Neural cell (in vitro differentiated cells): ENCODE measurements at regions not wholly inside any gene's neighbourhood (a gene's known extent, or its start where the extent isn't known, plus 50 kb on each side); places are given as distances from the start of the nearest gene placed in this dataset.

Experiments
- H2AFZ ChIP-seq: fragments of 200-600, 300-800 bp; sonication (generic), shearing (Covaris generic); 2 replicates; pipeline ENCODE4 v1.6.0; 2014; ENCODE audit warnings: low read depth, mild to moderate bottlenecking, antibody characterized with exemption, low read length, moderate library complexity
- H3F3A ChIP-seq: fragments of 200-600 bp; shearing (Covaris generic); 2 replicates; pipeline ENCODE4 v1.6.1; 2016; ENCODE audit warnings: mild to moderate bottlenecking, moderate library complexity, mixed read lengths, antibody characterized with exemption, low read length; ENCODE audit not compliant: insufficient read depth, poor library complexity, severe bottlenecking
- H3K27ac ChIP-seq: fragments of 200-600, 300-800 bp; sonication (generic), shearing (Covaris generic); 2 replicates; pipeline ENCODE4 v1.5.1; 2014; ENCODE audit warnings: mild to moderate bottlenecking, low read length, moderate library complexity
- H3K27me3 ChIP-seq: fragments of 300-800, 200-600 bp; sonication (generic), shearing (Covaris generic); 2 replicates; pipeline ENCODE4 v1.6.0; 2014; ENCODE audit warnings: mild to moderate bottlenecking, low read depth, low read length, moderate library complexity; ENCODE audit not compliant: insufficient read depth
- H3K36me3 ChIP-seq: fragments of 300-800, 200-600 bp; sonication (generic), shearing (Covaris generic); 2 replicates; pipeline ENCODE4 v1.5.1; 2014; ENCODE audit warnings: mild to moderate bottlenecking, antibody characterized with exemption, low read length, moderate library complexity; ENCODE audit not compliant: insufficient read depth
- H3K4me2 ChIP-seq: fragments of 300-800, 200-600 bp; sonication (generic), shearing (Covaris generic); 2 replicates; pipeline ENCODE4 v1.6.0; 2014; ENCODE audit warnings: mild to moderate bottlenecking, low read length
- H3K4me3 ChIP-seq: fragments of 300-800, 200-600 bp; sonication (generic), shearing (Covaris generic); 2 replicates; pipeline ENCODE4 v1.5.1; 2014; ENCODE audit warnings: mild to moderate bottlenecking, low read length, moderate library complexity
- H3K79me2 ChIP-seq: fragments of 200-600 bp; shearing (Covaris generic); replicated peaks from 2 replicates; pipeline ENCODE4 v1.6.0; 2014; ENCODE audit warnings: mild to moderate bottlenecking, low read length, moderate library complexity; ENCODE audit not compliant: insufficient read depth
- H3K9ac ChIP-seq: fragments of 300-800, 200-600 bp; sonication (generic), shearing (Covaris generic); 2 replicates; pipeline ENCODE4 v1.6.1; 2016; ENCODE audit warnings: mild to moderate bottlenecking, low read length, mixed read lengths
- H3K9me2 ChIP-seq: fragments of 200-600 bp; shearing (Covaris generic); 2 replicates; pipeline ENCODE4 v1.6.1; 2016; ENCODE audit warnings: mild to moderate bottlenecking, low read length, mixed read lengths; ENCODE audit not compliant: insufficient read depth
- H3K9me3 ChIP-seq: fragments of 200-600, 300-800 bp; sonication (generic), shearing (Covaris generic); 2 replicates; pipeline ENCODE4 v1.6.1; 2016; ENCODE audit warnings: mild to moderate bottlenecking, mixed run types, low read length, moderate library complexity, mixed read lengths
- H4K20me1 ChIP-seq: fragments of 200-600 bp; shearing (Covaris generic); 2 replicates; pipeline ENCODE4 v1.6.1; 2016; ENCODE audit warnings: mild to moderate bottlenecking, mixed run types; ENCODE audit not compliant: insufficient read depth
- CTCF ChIP-seq: fragments of 450-650 bp; IDR thresholded peaks from 2 replicates; pipeline ENCODE4 v1.5.1; 2014; ENCODE audit warnings: antibody characterized with exemption, mild to moderate bottlenecking, moderate library complexity; ENCODE audit not compliant: poor library complexity, severe bottlenecking
- EP300 ChIP-seq: fragments of 450-650 bp; conservative IDR thresholded peaks from 2 replicates; pipeline ENCODE4 v1.6.1; 2014; ENCODE audit warnings: antibody characterized with exemption, mild to moderate bottlenecking, moderate library complexity; ENCODE audit not compliant: poor library complexity, severe bottlenecking
- EZH2 ChIP-seq: fragments of 200-600, 300-800 bp; shearing (Covaris generic), sonication (generic); IDR thresholded peaks from 2 replicates; pipeline ENCODE4 v1.6.1; 2014; ENCODE audit warnings: antibody characterized with exemption, low read length, borderline replicate concordance, mild to moderate bottlenecking; ENCODE audit not compliant: insufficient read depth, poor library complexity, severe bottlenecking
- MXI1 ChIP-seq: fragments of 450-650 bp; conservative IDR thresholded peaks from 2 replicates; pipeline ENCODE4 v1.6.1; 2014; ENCODE audit warnings: antibody characterized with exemption, mild to moderate bottlenecking; ENCODE audit not compliant: poor library complexity, severe bottlenecking
- POLR2AphosphoS5 ChIP-seq: IDR thresholded peaks from 2 replicates; pipeline ENCODE4 v1.6.1; 2012
- RAD21 ChIP-seq: fragments of 450-650 bp; conservative IDR thresholded peaks from 2 replicates; pipeline ENCODE4 v1.6.1; 2014; ENCODE audit warnings: antibody characterized with exemption, mild to moderate bottlenecking, moderate library complexity
- REST ChIP-seq: IDR thresholded peaks from 2 replicates; pipeline ENCODE4 v1.6.1; 2012; ENCODE audit warnings: borderline replicate concordance
- SMC3 ChIP-seq: fragments of 450-650 bp; conservative IDR thresholded peaks from 2 replicates; pipeline ENCODE4 v1.6.1; 2014; ENCODE audit warnings: antibody characterized with exemption, mild to moderate bottlenecking, moderate library complexity; ENCODE audit not compliant: poor library complexity
- TAF1 ChIP-seq: IDR thresholded peaks from 2 replicates; pipeline ENCODE4 v1.6.1; 2012; ENCODE audit warnings: low read depth

DNA sequence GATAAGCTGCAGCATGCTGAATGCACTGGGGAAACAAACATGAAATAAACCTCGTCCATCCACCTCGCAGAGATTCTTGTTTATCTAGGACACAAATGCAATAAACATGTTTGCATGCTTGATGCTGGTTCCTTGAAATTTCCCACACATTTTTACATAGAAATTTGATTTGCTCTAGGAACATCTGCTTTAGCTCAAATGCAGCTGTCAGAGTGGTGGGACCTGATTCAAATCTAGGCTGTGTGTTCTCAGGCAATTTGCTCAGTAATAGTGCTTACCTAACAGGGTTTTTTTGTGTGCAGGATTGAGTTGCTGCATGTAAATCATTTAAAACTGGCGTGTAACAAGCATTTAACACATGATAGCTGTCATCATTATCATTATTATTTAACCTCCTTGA, 293.1 kb downstream of the QDPR start:
- Histone ChIP-seq H3K4me3 (no peak overlapping the region), H4K20me1 (no peaks in the 10 kb centered on the region), H3K27me3 (no peaks in the 10 kb centered on the region), H3K4me2 (no peak overlapping the region), H3K9me3 (no peaks in the 10 kb centered on the region), H3K9me2 (no peaks in the 10 kb centered on the region), H2AFZ (no peak overlapping the region), H3K9ac (no peak overlapping the region), H3K79me2 (no peaks in the 10 kb centered on the region), H3K36me3 (no peaks in the 10 kb centered on the region), H3K27ac (no peak overlapping the region), H3F3A (no peaks in the 10 kb centered on the region)
- TF ChIP-seq SMC3, result no peak
- no peak for TF ChIP-seq REST
- no peak for TF ChIP-seq RAD21
- no peak for TF ChIP-seq POLR2AphosphoS5
- no peak for TF ChIP-seq EP300
- TF ChIP-seq MXI1, result no peak
- no peak for TF ChIP-seq EZH2
- TF ChIP-seq CTCF, result no peak
- no peak for TF ChIP-seq TAF1

DNA sequence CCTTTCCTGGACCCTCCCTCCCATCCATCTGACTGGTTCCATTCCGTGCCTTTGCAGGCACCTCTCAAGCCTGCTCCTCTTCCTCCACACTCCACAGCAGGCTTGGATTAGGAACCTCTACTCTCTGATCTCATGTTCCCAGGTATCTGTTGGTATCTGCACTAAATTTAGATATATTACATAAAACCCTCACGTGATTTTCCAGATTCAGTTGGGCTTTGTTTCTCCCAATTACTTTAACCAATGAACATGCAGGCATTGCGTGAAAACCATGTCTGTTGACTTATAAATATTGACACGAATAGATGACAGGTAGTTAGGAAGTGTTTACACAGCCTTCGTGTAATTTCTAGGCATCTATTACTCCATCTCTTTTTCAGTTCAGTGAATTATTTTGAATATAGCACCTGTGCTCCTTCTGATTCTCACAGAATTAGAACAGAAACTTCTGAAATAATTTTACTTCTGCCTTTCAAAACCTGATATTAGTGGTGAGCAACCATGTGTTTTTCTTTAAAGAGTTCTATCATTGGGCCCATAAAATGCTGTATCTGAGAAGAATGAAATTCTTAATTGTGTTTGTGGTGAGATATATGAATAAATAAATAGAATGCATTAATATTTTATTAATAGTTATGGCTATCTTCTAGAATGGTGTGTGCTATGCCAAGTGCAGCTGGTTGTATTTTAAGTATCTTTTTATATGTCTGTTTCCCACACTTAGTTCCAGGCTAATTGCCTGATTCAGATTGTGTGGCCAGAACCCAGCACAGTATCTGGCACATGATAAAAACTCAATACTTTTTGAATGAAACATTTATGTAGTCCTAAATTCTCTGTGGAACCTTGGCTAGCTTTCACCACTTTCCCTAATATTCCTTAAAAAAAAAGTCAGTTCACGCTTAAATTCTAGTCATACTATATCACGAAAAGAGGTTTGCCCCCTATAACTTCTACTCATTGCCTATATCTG, 304.8 kb downstream of the QDPR start:
- Histone ChIP-seq H3K4me2 (no peak overlapping the region), H3K9me3 (no peaks in the 10 kb centered on the region), H3K9me2 (no peaks in the 10 kb centered on the region), H3K36me3 (no peaks in the 10 kb centered on the region), H4K20me1 (no peaks in the 10 kb centered on the region), H3K27me3 (no peaks in the 10 kb centered on the region), H3F3A (no peaks in the 10 kb centered on the region), H2AFZ (no peak overlapping the region), H3K27ac (no peak overlapping the region), H3K4me3 (no peak overlapping the region), H3K79me2 (no peaks in the 10 kb centered on the region), H3K9ac (no peak overlapping the region)
- TF ChIP-seq POLR2AphosphoS5 (no peak), TAF1 (no peak), EZH2 (no peak), CTCF (no peak), EP300 (no peak), SMC3 (no peak), RAD21 (no peak)
